ENCODE measurements at regions not wholly inside any gene's neighbourhood (a gene's known extent, or its start where the extent isn't known, plus 50 kb on each side); places are given as distances from the start of the nearest gene placed in this dataset.

DNA sequence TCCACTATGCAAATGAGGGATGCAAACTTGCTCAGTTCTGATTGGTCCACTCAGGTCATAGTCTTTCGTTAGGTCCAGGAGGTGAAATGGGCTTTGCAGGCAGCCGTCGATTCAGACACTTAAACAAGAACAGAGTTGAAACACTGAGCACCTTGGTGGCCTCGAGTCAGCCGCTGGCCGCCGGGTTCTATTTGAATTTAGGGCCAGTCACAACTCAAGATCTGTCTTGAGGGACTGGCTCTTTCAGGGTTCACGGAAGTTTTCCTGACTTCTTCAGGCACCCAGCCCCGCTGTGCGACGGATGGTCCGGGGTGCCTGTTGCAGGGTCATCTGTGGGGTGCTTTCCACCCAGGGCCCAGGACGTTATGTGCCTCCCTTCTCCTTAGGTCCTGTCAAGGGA is 412.8 kb upstream of the IRX4 start:
- no peak for TF ChIP-seq EZH2 (IDR thresholded peaks at IDR 0.05; ENCODE audit: insufficient read depth, low read length)
- TF ChIP-seq, protein P1, sequence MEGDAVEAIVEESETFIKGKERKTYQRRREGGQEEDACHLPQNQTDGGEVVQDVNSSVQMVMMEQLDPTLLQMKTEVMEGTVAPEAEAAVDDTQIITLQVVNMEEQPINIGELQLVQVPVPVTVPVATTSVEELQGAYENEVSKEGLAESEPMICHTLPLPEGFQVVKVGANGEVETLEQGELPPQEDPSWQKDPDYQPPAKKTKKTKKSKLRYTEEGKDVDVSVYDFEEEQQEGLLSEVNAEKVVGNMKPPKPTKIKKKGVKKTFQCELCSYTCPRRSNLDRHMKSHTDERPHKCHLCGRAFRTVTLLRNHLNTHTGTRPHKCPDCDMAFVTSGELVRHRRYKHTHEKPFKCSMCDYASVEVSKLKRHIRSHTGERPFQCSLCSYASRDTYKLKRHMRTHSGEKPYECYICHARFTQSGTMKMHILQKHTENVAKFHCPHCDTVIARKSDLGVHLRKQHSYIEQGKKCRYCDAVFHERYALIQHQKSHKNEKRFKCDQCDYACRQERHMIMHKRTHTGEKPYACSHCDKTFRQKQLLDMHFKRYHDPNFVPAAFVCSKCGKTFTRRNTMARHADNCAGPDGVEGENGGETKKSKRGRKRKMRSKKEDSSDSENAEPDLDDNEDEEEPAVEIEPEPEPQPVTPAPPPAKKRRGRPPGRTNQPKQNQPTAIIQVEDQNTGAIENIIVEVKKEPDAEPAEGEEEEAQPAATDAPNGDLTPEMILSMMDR (IDR thresholded peaks at IDR 0.05; ENCODE audit: insufficient read depth, low read depth, low read length) = no peak
- Histone ChIP-seq H3K79me2 (ENCODE audit: insufficient read depth, low read length) (no peaks in the 10 kb centered on the region), H3K9ac (ENCODE audit: low read length) (no peak overlapping the region), H2AFZ (ENCODE audit: low read depth, low read length) (no peak overlapping the region), H3K36me3 (ENCODE audit: insufficient read depth, low read length) (no peaks in the 10 kb centered on the region), H3K27ac (ENCODE audit: low read depth, low read length) (no peak overlapping the region), H3K4me3 (ENCODE audit: insufficient read depth, low read depth, low read length) (no peak overlapping the region), H3K4me1 (ENCODE audit: insufficient read depth, low read length) (no peaks in the 10 kb centered on the region), H4K20me1 (ENCODE audit: insufficient read depth, low read length) (no peaks in the 10 kb centered on the region), H3K27me3 (ENCODE audit: insufficient read depth, low read length) (no peaks in the 10 kb centered on the region), H3K9me3 (ENCODE audit: insufficient read depth, low read depth, low read length) (peaks cover 12% of the 10 kb centered on the region), H3K4me2 (ENCODE audit: low read length) (no peak overlapping the region)
- no peak for DNase-seq (ENCODE audit: low read depth)
- peaks cover 7% of the 10 kb centered on the region for H3K4me1 Mint-ChIP-seq (ENCODE audit: low read depth, unreplicated experiment)
- no peak overlapping the region for H3K27ac Mint-ChIP-seq (ENCODE audit: unreplicated experiment)
- no peak overlapping the region for H3K4me3 Mint-ChIP-seq (ENCODE audit: unreplicated experiment)
- no peak for FAIRE-seq
- peaks cover 3% of the 10 kb centered on the region for H3K9me3 Mint-ChIP-seq (ENCODE audit: unreplicated experiment)
- H3K27me3 Mint-ChIP-seq (ENCODE audit: low read depth, unreplicated experiment) = peaks cover 21% of the 10 kb centered on the region
- H3K36me3 Mint-ChIP-seq (ENCODE audit: low read depth, unreplicated experiment) = no peaks in the 10 kb centered on the region

DNA sequence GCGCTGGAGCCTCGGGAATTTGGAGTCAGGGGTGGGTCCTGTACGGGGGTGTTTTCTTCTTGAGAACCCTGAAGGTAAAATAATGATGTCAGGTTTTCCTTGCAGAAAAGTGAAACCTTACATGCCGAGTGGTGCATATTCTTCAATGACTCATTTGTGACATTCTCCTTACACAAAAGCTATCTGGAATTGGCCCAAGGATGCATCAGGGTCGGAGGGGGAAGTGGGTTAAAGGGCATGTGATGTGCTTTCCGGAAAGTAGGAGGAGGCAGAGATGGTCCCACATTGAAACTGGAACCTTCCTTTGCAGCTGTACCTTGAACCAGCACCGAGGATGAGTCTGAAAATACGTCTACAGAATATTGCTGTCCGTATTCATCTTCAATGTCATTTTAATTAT is 411.2 kb upstream of the IRX4 start:
- Histone ChIP-seq H3K9ac (ENCODE audit: low read length) (no peak overlapping the region), H3K4me2 (ENCODE audit: low read length) (no peak overlapping the region), H3K4me3 (ENCODE audit: insufficient read depth, low read depth, low read length) (no peak overlapping the region), H4K20me1 (ENCODE audit: insufficient read depth, low read length) (no peaks in the 10 kb centered on the region), H2AFZ (ENCODE audit: low read depth, low read length) (no peak overlapping the region), H3K9me3 (ENCODE audit: insufficient read depth, low read depth, low read length) (peaks cover 6% of the 10 kb centered on the region), H3K27me3 (ENCODE audit: insufficient read depth, low read length) (no peaks in the 10 kb centered on the region), H3K36me3 (ENCODE audit: insufficient read depth, low read length) (no peaks in the 10 kb centered on the region), H3K79me2 (ENCODE audit: insufficient read depth, low read length) (no peaks in the 10 kb centered on the region), H3K4me1 (ENCODE audit: insufficient read depth, low read length) (no peaks in the 10 kb centered on the region), H3K27ac (ENCODE audit: low read depth, low read length) (no peak overlapping the region)
- Mint-ChIP-seq H3K36me3 (ENCODE audit: low read depth, unreplicated experiment) (no peaks in the 10 kb centered on the region), H3K4me3 (ENCODE audit: unreplicated experiment) (no peak overlapping the region), H3K4me1 (ENCODE audit: low read depth, unreplicated experiment) (peaks cover 7% of the 10 kb centered on the region), H3K27me3 (ENCODE audit: low read depth, unreplicated experiment) (peaks cover 19% of the 10 kb centered on the region), H3K9me3 (ENCODE audit: unreplicated experiment) (peaks cover 3% of the 10 kb centered on the region), H3K27ac (ENCODE audit: unreplicated experiment) (no peak overlapping the region)
- TF ChIP-seq, protein P1 (IDR thresholded peaks at IDR 0.05; ENCODE audit: insufficient read depth, low read depth, low read length) = no peak
- TF ChIP-seq EZH2 (IDR thresholded peaks at IDR 0.05; ENCODE audit: insufficient read depth, low read length) = no peak
- DNase-seq (ENCODE audit: low read depth) (no peak), FAIRE-seq (no peak)

DNA sequence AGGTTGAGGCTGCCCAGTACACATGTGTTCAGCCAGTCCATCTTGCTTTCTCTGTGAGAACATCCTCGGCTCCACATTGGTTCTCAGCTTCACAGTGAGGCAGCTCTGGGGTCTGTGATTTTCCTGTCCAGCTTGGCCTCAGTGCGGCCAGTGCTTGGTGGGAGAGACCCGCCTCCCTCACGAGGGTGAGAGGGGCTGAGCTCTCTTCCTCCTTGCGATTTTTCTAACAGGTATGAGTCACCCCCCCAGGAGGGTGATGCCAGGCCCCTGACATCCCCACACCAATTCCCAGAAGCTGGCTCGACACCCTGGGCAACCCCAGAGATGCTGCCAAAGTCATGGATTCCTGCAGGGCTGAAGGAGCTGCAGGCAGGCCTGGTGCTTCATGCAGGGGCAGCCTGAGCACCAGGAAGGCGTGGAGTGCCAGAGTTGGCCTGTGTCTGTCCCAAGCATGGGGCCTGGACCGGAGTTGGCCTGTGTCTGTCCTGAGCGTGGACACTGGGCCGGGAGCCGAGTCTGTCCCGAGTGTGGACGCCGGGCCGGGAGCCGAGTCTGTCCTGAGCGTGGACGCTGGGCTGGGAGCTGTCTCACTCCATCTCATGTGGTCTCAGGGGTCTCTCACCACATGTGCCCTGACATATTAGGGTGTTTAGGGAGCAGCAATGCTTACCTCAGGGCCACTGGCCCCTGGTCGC is 408.6 kb upstream of the IRX4 start:
- no peak overlapping the region for H3K27ac ChIP-seq (ENCODE audit: low read depth, low read length)
- H3K4me3 Mint-ChIP-seq (ENCODE audit: unreplicated experiment) = no peak overlapping the region
- DNase-seq (ENCODE audit: low read depth) = no peak
- H3K36me3 Mint-ChIP-seq (ENCODE audit: low read depth, unreplicated experiment) = no peaks in the 10 kb centered on the region
- H3K27me3 ChIP-seq (ENCODE audit: insufficient read depth, low read length) = no peaks in the 10 kb centered on the region
- peaks cover 8% of the 10 kb centered on the region for H3K9me3 ChIP-seq (ENCODE audit: insufficient read depth, low read depth, low read length)
- H3K4me1 ChIP-seq (ENCODE audit: insufficient read depth, low read length) = no peaks in the 10 kb centered on the region
- H3K9me3 Mint-ChIP-seq (ENCODE audit: unreplicated experiment) = peaks cover 4% of the 10 kb centered on the region
- no peak overlapping the region for H3K4me2 ChIP-seq (ENCODE audit: low read length)
- no peak overlapping the region for H3K9ac ChIP-seq (ENCODE audit: low read length)
- no peaks in the 10 kb centered on the region for H4K20me1 ChIP-seq (ENCODE audit: insufficient read depth, low read length)
- H2AFZ ChIP-seq (ENCODE audit: low read depth, low read length) = no peak overlapping the region
- H3K79me2 ChIP-seq (ENCODE audit: insufficient read depth, low read length) = no peaks in the 10 kb centered on the region
- H3K27ac Mint-ChIP-seq (ENCODE audit: unreplicated experiment) = no peak overlapping the region
- H3K27me3 Mint-ChIP-seq (ENCODE audit: low read depth, unreplicated experiment) = peaks cover 9% of the 10 kb centered on the region
- no peak for FAIRE-seq
- TF ChIP-seq, protein P1 (IDR thresholded peaks at IDR 0.05; ENCODE audit: insufficient read depth, low read depth, low read length) = no peak
- no peak for TF ChIP-seq EZH2 (IDR thresholded peaks at IDR 0.05; ENCODE audit: insufficient read depth, low read length)
- H3K36me3 ChIP-seq (ENCODE audit: insufficient read depth, low read length) = no peaks in the 10 kb centered on the region
- peaks cover 7% of the 10 kb centered on the region for H3K4me1 Mint-ChIP-seq (ENCODE audit: low read depth, unreplicated experiment)
- H3K4me3 ChIP-seq (ENCODE audit: insufficient read depth, low read depth, low read length) = no peak overlapping the region

Data from astrocyte (in vitro differentiated cells and primary cell).